ENCODE measurements at regions not wholly inside any gene's neighbourhood (a gene's known extent, or its start where the extent isn't known, plus 50 kb on each side); places are given as distances from the start of the nearest gene placed in this dataset.

DNA sequence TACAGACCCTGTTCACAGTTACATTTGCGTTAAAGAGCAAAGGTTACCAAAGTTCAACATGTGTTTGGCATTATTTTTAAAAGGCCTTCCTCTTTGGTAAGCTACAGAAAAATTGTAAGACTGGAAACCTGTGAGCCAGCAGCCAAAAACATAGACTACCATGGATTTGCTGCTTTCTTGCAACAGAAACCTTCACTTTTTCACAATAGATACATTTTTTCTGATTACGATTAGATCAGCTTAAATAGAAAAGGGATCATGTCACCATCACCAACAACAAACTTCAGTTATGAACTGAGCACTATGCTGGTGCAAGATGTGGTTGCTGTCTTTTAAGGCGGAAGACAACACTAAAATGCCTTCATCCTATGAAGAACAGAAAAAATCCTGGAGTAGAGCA is 112.3 kb upstream of the MARCKS start:
- Histone ChIP-seq H3K4me3 (ENCODE audit: low read length in 2 of 2) (no peak overlapping the region), H3K36me3 (ENCODE audit: control insufficient read depth in 2 of 2, insufficient read depth in 2 of 2, low read length in 2 of 2) (no peaks in the 10 kb centered on the region), H3K9me3 (ENCODE audit: control insufficient read depth in 2 of 2, low read length in 2 of 2) (no peaks in the 10 kb centered on the region), H3K4me1 (ENCODE audit: control insufficient read depth, insufficient read depth, low read length) (no peaks in the 10 kb centered on the region), H3K9ac (ENCODE audit: low read length in 2 of 2) (no peak overlapping the region), H3K27ac (ENCODE audit: low read length) (no peak overlapping the region), H3K27me3 (ENCODE audit: control insufficient read depth in 1 of 2, insufficient read depth in 2 of 2, low read length in 2 of 2) (no peaks in the 10 kb centered on the region)

GRCh38 chr6:113750151-113750855 is 106.8 kb upstream of the MARCKS start:
- Histone ChIP-seq H3K27ac (ENCODE audit: low read length) (no peak overlapping the region), H3K27me3 (ENCODE audit: control insufficient read depth in 1 of 2, insufficient read depth in 2 of 2, low read length in 2 of 2) (no peaks in the 10 kb centered on the region), H3K4me1 (ENCODE audit: control insufficient read depth, insufficient read depth, low read length) (no peaks in the 10 kb centered on the region), H3K9me3 (ENCODE audit: control insufficient read depth in 2 of 2, low read length in 2 of 2) (no peaks in the 10 kb centered on the region), H3K4me3 (ENCODE audit: low read length in 2 of 2) (no peak overlapping the region), H3K9ac (ENCODE audit: low read length in 2 of 2) (no peak overlapping the region), H3K36me3 (ENCODE audit: control insufficient read depth in 2 of 2, insufficient read depth in 2 of 2, low read length in 2 of 2) (no peaks in the 10 kb centered on the region)

DNA sequence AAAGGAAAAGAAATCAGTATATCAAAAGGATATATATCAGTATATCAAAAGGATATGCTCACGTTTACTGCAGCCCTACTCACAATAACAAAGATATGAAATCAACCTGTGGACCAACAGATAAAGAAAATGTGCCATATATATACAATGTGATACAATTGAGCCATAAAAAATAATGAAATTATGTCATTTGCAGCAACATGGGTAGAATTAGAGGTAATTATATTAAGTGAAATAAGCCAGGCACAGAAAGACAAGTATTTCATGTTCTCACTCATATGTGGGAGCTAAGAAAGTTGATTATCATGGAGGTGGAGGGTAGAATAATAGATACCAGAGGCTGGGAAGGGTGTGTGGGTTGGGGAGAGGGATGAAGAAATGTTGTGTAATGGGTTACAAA is 102.9 kb upstream of the MARCKS start:
- Histone ChIP-seq H3K27ac (ENCODE audit: low read length) (no peak overlapping the region), H3K9me3 (ENCODE audit: control insufficient read depth in 2 of 2, low read length in 2 of 2) (no peaks in the 10 kb centered on the region), H3K4me1 (ENCODE audit: control insufficient read depth, insufficient read depth, low read length) (no peaks in the 10 kb centered on the region), H3K4me3 (ENCODE audit: low read length in 2 of 2) (no peak overlapping the region), H3K27me3 (ENCODE audit: control insufficient read depth in 1 of 2, insufficient read depth in 2 of 2, low read length in 2 of 2) (no peaks in the 10 kb centered on the region), H3K9ac (ENCODE audit: low read length in 2 of 2) (no peak overlapping the region), H3K36me3 (ENCODE audit: control insufficient read depth in 2 of 2, insufficient read depth in 2 of 2, low read length in 2 of 2) (no peaks in the 10 kb centered on the region)

DNA sequence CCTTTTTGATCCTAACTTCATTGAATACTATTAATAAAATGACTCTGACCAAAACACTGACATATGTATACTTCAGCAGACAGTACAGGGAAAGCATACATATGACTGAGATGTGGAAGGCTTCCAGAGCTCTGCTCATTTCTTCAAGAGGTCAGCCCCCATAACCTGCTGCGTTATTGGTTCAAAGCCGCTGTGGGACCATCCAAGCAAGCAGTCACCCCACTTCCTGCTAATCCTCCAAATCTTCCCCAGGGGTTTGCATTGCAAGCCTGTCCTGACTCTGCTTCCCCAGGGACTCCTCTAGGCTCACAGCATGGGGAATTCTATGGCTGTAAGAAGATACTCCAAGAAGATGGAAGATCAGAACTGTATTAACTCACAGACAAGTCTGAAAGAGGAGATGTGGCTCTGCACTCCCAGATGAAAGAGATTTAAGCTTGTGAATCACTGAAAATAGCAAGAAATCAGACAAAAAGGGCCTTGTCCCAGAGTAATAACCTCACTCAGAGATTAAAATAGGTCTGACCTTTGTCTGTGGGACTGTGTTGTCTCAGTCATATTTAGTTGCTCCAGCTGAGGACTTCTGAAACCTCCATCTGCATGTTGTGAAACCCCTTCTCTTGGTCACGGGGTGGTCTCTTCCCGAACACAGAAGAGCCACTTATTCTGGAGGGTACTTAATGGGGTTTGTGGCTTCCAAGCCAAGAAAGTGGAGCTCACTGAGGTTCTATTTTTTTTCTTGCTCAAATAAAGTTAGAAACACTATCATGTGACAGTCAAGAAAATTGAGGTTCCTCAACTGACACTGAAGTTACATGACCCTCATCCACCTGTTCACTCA is 101.5 kb upstream of the MARCKS start:
- H3K36me3 ChIP-seq (ENCODE audit: control insufficient read depth in 2 of 2, insufficient read depth in 2 of 2, low read length in 2 of 2): no peaks in the 10 kb centered on the region
- H3K27ac ChIP-seq (ENCODE audit: low read length): no peak overlapping the region
- no peak overlapping the region for H3K4me3 ChIP-seq (ENCODE audit: low read length in 2 of 2)
- H3K27me3 ChIP-seq (ENCODE audit: control insufficient read depth in 1 of 2, insufficient read depth in 2 of 2, low read length in 2 of 2): no peaks in the 10 kb centered on the region
- H3K9ac ChIP-seq (ENCODE audit: low read length in 2 of 2): no peak overlapping the region
- H3K9me3 ChIP-seq (ENCODE audit: control insufficient read depth in 2 of 2, low read length in 2 of 2): no peaks in the 10 kb centered on the region
- H3K4me1 ChIP-seq (ENCODE audit: control insufficient read depth, insufficient read depth, low read length): no peaks in the 10 kb centered on the region

DNA sequence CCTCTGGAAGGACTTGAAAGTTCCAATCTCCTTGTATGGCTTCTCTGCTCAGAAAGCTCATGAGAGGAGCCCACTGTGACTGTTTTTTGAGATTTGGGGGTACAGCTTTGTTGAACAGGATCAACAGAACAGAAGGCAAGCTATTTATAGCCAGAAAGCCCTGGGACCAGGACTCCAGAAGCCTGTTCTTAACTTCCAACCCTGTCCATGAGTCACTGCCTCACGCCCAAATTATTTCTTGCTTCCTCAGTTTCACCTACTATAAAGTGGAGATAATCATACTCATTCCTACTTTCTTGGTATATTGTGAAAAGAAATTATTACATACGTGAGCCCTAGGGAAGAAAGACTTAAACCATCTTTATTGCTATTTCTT is 100.9 kb upstream of the MARCKS start:
- no peaks in the 10 kb centered on the region for H3K9me3 ChIP-seq (ENCODE audit: control insufficient read depth in 2 of 2, low read length in 2 of 2)

DNA sequence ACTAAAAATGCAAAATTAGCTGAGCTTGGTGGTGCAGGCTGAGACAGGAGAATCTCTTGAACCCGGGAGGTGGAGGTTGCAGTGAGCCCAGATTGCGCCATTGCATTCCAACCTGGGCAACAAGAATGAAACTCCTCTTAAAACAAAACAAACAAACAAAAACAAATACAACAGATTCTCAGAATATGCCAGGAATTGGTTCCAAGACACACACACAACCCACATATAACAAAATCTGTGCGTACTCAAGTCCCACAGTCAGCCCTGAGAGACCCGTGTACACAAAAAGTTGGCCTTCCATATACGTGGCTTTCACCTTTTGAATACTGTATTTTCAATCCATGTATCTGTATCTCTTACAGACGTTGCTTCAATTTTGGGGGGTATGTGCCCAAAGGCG is 98.9 kb upstream of the MARCKS start:
- Histone ChIP-seq H3K27ac (ENCODE audit: low read length) (no peak overlapping the region), H3K36me3 (ENCODE audit: control insufficient read depth in 2 of 2, insufficient read depth in 2 of 2, low read length in 2 of 2) (no peaks in the 10 kb centered on the region), H3K4me3 (ENCODE audit: low read length in 2 of 2) (no peak overlapping the region)

More for the DNA sequence above, 100.9 kb upstream of the MARCKS start:
- no peak overlapping the region for H3K9ac ChIP-seq (ENCODE audit: low read length in 2 of 2)
- H3K4me1 ChIP-seq (ENCODE audit: control insufficient read depth, insufficient read depth, low read length): no peaks in the 10 kb centered on the region
- no peaks in the 10 kb centered on the region for H3K27me3 ChIP-seq (ENCODE audit: control insufficient read depth in 1 of 2, insufficient read depth in 2 of 2, low read length in 2 of 2)
- H3K36me3 ChIP-seq (ENCODE audit: control insufficient read depth in 2 of 2, insufficient read depth in 2 of 2, low read length in 2 of 2): no peaks in the 10 kb centered on the region
- no peak overlapping the region for H3K27ac ChIP-seq (ENCODE audit: low read length)
- no peak overlapping the region for H3K4me3 ChIP-seq (ENCODE audit: low read length in 2 of 2)

DNA sequence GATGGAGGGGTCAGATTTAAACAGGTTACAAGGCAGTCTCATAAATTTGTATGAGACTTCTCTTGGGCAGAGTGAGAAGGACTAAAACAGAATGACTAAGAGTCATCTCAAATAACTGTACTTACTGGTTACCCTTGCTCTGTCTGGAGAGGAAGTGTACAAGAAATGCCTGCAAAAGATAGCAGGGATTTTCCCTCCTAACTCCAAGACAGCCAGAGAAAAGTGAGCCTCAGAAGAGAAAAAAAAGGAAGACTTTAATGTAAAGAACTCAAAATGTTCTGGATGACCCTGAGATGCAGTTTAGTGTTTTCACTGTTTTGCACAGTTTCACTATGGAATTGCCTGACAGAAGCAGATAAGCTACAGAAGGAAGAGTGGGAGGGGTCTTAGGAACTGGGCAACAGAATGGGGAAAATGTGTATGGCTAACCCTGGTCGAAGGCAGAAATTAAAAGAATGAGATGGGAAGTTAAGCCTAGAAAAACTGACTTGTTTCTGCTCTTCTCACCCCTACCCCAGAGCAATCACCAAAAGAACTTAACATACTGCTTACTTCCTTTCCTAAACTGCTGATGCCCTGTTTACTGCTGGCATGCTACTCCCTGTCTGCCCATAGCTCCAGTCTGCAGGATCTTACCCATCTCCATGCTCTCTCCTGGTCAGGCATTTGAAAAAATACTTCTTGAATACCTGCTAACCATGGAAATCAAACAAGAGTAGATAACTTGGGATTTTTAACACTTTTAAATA is 98.1 kb upstream of the MARCKS start:
- H3K27me3 ChIP-seq (ENCODE audit: control insufficient read depth in 1 of 2, insufficient read depth in 2 of 2, low read length in 2 of 2): no peaks in the 10 kb centered on the region
- H3K27ac ChIP-seq (ENCODE audit: low read length): no peak overlapping the region
- H3K9me3 ChIP-seq (ENCODE audit: control insufficient read depth in 2 of 2, low read length in 2 of 2): no peaks in the 10 kb centered on the region
- no peak overlapping the region for H3K9ac ChIP-seq (ENCODE audit: low read length in 2 of 2)
- H3K36me3 ChIP-seq (ENCODE audit: control insufficient read depth in 2 of 2, insufficient read depth in 2 of 2, low read length in 2 of 2): no peaks in the 10 kb centered on the region
- H3K4me3 ChIP-seq (ENCODE audit: low read length in 2 of 2): no peak overlapping the region
- H3K4me1 ChIP-seq (ENCODE audit: control insufficient read depth, insufficient read depth, low read length): no peaks in the 10 kb centered on the region

More for the DNA sequence above, 98.9 kb upstream of the MARCKS start:
- H3K9me3 ChIP-seq (ENCODE audit: control insufficient read depth in 2 of 2, low read length in 2 of 2): no peaks in the 10 kb centered on the region
- H3K9ac ChIP-seq (ENCODE audit: low read length in 2 of 2): no peak overlapping the region
- no peaks in the 10 kb centered on the region for H3K4me1 ChIP-seq (ENCODE audit: control insufficient read depth, insufficient read depth, low read length)
- no peaks in the 10 kb centered on the region for H3K27me3 ChIP-seq (ENCODE audit: control insufficient read depth in 1 of 2, insufficient read depth in 2 of 2, low read length in 2 of 2)

DNA sequence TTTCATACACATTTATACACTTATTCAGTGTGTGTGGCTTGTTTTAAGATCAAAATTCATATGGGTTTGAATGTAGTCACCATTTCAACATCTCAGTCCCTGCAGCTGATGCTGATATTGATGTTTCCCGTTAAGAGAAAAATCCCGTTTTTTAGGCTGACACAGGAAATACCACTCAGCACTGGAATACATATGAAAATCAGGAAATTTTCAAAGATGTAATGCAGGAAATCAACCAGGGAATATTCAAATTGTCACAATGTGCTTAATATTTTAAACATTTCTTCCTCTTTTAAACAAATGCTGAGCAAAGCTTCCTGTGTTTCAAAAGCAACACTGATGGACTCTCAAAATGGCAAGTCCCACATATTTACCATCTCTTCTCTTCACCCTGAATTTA is 94.5 kb upstream of the MARCKS start:
- Histone ChIP-seq H3K4me1 (ENCODE audit: control insufficient read depth, insufficient read depth, low read length) (no peaks in the 10 kb centered on the region), H3K9me3 (ENCODE audit: control insufficient read depth in 2 of 2, low read length in 2 of 2) (no peaks in the 10 kb centered on the region), H3K27me3 (ENCODE audit: control insufficient read depth in 1 of 2, insufficient read depth in 2 of 2, low read length in 2 of 2) (no peaks in the 10 kb centered on the region), H3K4me3 (ENCODE audit: low read length in 2 of 2) (no peak overlapping the region), H3K27ac (ENCODE audit: low read length) (no peak overlapping the region), H3K9ac (ENCODE audit: low read length in 2 of 2) (no peak overlapping the region), H3K36me3 (ENCODE audit: control insufficient read depth in 2 of 2, insufficient read depth in 2 of 2, low read length in 2 of 2) (no peaks in the 10 kb centered on the region)

DNA sequence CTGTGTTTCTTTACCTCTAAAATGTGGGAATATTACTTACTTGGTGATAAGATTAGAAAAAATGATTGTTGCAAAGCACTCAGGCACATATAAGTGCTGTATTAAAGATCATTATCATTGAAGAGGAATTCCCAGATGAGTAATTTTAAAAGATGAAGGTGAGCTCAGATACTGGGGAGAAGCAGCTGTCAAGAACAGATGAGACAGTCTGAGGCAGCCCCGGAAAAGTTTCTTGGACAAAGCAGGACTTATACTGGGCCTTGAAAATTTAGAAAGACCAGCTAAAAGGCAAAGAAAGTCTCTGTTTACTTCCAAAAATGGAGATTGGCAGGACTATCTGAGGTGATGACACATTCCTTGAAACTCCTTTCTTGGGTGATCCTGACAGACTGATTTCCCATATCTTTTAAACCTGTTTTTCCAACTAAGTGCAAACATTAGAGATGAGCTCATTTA is 93.8 kb upstream of the MARCKS start:
- Histone ChIP-seq H3K9ac (ENCODE audit: low read length in 2 of 2) (no peak overlapping the region), H3K27ac (ENCODE audit: low read length) (no peak overlapping the region), H3K4me3 (ENCODE audit: low read length in 2 of 2) (no peak overlapping the region)

GRCh38 chr6:113763876-113764275 is 93.3 kb upstream of the MARCKS start:
- Histone ChIP-seq H3K27ac (ENCODE audit: low read length) (no peak overlapping the region), H3K27me3 (ENCODE audit: control insufficient read depth in 1 of 2, insufficient read depth in 2 of 2, low read length in 2 of 2) (no peaks in the 10 kb centered on the region), H3K9ac (ENCODE audit: low read length in 2 of 2) (no peak overlapping the region), H3K36me3 (ENCODE audit: control insufficient read depth in 2 of 2, insufficient read depth in 2 of 2, low read length in 2 of 2) (no peaks in the 10 kb centered on the region), H3K9me3 (ENCODE audit: control insufficient read depth in 2 of 2, low read length in 2 of 2) (no peaks in the 10 kb centered on the region), H3K4me1 (ENCODE audit: control insufficient read depth, insufficient read depth, low read length) (no peaks in the 10 kb centered on the region), H3K4me3 (ENCODE audit: low read length in 2 of 2) (no peak overlapping the region)

More for the DNA sequence above, 93.8 kb upstream of the MARCKS start:
- Histone ChIP-seq H3K9me3 (ENCODE audit: control insufficient read depth in 2 of 2, low read length in 2 of 2) (no peaks in the 10 kb centered on the region), H3K4me1 (ENCODE audit: control insufficient read depth, insufficient read depth, low read length) (no peaks in the 10 kb centered on the region), H3K27me3 (ENCODE audit: control insufficient read depth in 1 of 2, insufficient read depth in 2 of 2, low read length in 2 of 2) (no peaks in the 10 kb centered on the region), H3K36me3 (ENCODE audit: control insufficient read depth in 2 of 2, insufficient read depth in 2 of 2, low read length in 2 of 2) (no peaks in the 10 kb centered on the region)
